Right hindlimb (tissue), 1 donor: ENCODE measurements at regions not wholly inside any gene's neighbourhood (a gene's known extent, or its start where the extent isn't known, plus 50 kb on each side); places are given as distances from the start of the nearest gene placed in this dataset.

Experiments
- DNase-seq: peaks from one replicate; pipeline ENCODE4 v3.0.0-alpha.2; 2018

GRCh38 chr3:157700405-157700804 lies 197.2 kb upstream of the VEPH1 start:
- no peak for DNase-seq

DNA sequence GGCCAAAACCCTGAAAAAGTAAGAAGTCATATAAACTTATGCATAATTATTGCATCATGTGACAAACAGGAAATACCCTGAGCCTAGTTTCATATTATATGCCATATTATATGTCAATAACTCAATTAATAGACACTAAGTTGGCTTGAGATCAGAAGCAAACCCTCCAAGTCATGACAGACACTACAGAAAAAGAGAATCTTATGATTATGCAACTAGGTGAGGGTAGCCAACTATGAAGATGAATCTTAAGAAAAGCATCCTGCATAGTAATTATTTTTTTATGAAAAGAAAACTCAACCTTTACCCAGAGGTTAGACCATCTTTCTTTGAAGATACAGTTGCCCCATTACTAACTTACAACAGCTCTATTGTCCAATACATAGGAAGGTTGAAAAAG lies 192.4 kb upstream of the VEPH1 start:
- no peak for DNase-seq

DNA sequence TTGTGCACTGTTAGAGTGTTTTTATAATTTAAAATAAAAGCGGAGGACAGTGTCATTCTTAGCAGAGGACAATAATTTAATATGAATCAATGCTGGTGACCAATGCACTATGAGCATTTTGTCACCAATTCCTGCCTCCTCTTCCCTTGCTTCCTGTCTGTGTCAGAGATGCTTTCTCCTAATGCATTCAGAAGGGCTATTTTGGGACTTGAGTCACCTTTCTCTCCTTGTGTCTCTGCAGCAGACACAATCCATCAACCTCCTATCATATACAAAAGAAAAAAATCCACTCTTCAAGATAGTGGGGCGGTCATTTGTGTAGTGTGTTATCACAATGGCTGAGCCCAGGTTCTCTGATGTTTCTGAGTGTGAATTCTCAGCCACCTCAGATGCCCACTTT lies 191.9 kb upstream of the VEPH1 start:
- DNase-seq: no peak

- no peak for DNase-seq
Measured at GRCh38 chr3:157693762-157694161, 190.5 kb upstream of the VEPH1 start.

GRCh38 chr3:157692468-157692867 lies 189.3 kb upstream of the VEPH1 start:
- DNase-seq: no peak

DNA sequence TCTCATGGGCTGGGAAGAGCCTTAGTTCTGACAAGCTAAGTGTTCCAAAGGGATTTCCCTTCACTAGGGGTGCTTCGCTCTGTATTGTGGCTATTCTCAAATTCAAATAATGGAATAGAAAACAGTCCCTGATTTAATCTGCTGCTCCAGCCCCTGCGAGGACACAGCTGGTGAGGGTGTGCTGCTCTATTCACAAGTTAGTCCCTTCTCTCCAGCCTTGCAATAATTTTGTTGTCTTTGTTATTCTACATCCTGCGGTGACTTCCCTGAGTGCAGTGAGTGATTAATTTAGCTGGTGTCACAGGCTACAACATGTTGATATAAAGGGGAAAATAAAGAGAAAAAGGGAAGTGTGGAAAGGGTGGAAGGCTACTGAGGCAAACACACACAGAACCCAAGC lies 180.5 kb upstream of the VEPH1 start:
- no peak for DNase-seq

- no peak for DNase-seq
Measured at GRCh38 chr3:157672061-157672460, 168.8 kb upstream of the VEPH1 start.

DNA sequence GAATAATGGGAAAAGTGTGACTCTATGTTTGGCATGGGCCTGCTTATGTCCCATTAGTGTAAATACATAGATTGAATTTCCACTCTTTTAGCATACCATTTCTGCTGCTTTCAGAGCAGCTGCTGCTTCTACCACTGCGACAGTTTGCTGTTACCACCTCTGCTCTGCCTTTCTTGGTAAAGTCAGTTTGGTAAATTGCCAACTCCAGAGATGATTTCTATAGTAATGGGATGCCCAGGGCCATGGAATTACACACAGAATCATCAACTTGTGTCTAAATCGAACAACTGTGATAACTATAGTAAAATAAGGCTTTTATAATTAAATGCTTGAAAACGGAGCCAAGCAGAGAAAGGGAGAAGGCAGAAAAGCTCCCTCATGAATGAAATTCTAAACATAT lies 168.4 kb upstream of the VEPH1 start:
- no peak for DNase-seq

DNA sequence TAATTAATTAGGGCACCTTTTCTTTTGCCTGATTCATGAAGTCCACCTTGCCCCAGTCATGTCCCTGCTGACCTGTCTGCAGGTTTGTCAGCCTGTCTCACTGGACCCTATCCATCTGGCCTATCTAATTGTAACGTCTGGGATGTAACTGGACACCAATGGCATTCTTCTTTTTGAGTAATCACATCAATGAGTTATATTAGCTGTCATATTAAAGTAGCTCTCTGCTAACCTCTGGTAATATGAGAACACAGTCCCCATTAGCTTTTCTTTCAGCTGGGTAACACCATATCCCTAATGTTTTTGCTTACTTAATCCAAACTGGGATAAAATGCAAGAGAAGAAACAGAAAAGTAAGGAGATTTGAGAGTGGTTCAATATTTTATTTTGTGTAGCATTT lies 166.2 kb upstream of the VEPH1 start:
- DNase-seq: no peak

GRCh38 chr3:157667493-157667892 lies 164.3 kb upstream of the VEPH1 start:
- no peak for DNase-seq

- DNase-seq: no peak
Measured at GRCh38 chr3:157662171-157662570, 159.0 kb upstream of the VEPH1 start.

DNA sequence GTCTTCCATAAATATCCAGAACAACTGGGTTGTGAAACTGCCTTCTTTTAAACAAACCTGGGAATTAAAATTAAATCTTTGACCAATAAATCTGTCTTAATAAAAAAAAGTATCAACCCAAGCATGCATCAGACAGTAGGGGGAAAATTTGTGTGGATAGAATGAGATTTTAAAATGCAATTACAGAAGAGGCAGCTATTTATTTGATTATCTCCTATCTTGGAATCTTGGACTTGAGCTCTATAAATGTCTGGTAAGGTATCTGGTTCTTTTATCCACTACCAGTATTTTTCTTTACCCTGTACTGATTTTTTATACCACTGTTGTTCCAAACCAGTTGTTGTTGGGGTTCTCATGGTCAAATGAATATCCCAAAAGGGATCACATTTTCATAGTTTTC lies 157.6 kb upstream of the VEPH1 start:
- no peak for DNase-seq

- peak; percentile 29 for DNase-seq
Measured at GRCh38 chr3:157652366-157652765, 149.2 kb upstream of the VEPH1 start.

GRCh38 chr3:157650699-157651098 lies 147.5 kb upstream of the VEPH1 start:
- no peak for DNase-seq

DNA sequence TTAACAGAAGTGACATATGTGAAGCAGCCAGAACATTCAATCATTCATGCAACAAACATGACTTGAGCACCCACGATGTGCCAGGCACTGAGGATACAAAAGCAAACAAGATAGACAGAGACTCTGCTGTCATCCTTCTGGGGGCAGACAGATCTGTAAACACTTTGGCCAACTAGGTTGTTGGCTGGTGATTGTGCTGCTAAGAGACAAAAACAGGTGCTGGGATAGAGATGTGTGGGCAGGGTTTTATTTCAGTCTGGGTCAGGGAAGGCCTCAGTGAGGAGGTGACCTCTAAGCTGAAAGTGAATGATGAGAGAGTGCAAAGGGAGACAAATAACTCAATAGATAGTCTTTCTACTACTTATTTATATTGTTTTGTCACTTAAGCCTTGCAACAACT lies 147.0 kb upstream of the VEPH1 start:
- DNase-seq: no peak

DNA sequence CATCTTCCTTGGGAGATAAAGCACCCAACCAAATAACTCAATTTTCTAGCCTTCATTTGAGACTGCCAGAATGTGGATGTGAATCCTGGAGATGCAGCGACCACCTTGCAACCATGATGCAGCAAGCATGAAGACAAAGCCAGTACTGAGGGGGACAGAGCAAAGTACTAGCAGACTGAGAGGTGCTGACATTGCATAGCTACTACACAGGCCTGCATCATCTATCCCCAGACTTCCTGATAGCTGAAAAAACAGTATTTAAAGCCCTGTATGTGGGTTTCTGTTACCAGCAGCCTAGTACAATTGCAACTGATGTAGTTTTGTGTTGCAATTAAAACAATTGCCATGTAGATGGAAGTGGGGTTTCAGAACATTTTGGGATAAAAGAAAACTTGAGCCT lies 146.3 kb upstream of the VEPH1 start:
- no peak for DNase-seq

GRCh38 chr3:157647820-157648219 lies 144.6 kb upstream of the VEPH1 start:
- DNase-seq: no peak

DNA sequence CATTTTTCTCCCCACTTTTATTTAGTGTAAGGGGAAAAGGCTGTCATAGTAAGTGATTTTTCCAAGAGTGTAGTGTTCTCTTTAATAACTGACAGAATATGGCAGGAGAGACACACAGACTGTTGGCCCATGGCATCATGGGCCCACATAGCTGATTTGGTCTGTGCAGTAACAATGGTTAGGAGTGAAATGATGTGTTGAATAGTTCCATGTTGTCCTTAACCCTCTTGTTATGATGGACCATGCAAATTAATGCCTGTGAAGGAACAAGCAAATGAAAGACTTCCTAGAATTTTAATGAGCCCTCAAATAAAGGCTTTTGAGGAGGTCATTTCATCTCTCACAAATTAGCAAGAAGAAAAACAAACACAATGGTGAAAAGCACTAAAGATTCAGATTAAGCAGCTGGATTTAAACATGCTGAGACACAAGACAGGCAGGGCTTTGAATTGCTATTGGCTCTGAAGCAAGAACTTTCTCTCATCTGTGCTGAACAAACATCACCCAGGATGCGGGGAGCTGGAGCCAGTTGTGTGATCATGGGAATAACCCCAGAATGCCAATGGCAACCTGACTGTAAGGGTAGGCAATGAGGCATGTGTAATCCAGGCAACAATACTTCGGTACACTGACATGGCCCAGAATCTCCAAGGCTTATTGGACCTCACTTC lies 136.7 kb upstream of the VEPH1 start:
- no peak for DNase-seq

- no peak for DNase-seq
Measured at GRCh38 chr3:157637866-157638265, 134.7 kb upstream of the VEPH1 start.

- DNase-seq: no peak
Measured at GRCh38 chr3:157633241-157633640, 130.0 kb upstream of the VEPH1 start.

DNA sequence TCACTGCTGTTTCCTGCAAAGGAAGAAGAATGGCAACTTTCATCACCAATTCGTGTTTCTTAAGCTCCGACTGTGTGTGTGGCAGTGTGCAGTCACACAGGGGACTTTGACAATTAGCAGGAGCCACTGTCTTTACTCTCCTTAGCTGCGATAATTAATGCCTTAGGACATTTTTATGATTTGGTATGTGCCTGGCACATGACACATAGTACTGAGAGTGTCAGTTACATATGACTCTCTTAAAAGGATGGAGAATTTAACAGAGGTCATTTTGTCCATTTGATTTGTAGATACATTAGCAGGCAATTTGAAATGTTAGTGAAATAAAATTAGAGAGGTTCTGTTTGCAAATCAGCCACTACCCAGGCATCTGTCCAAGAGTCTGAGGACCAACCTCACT lies 128.9 kb upstream of the VEPH1 start:
- DNase-seq: no peak

DNA sequence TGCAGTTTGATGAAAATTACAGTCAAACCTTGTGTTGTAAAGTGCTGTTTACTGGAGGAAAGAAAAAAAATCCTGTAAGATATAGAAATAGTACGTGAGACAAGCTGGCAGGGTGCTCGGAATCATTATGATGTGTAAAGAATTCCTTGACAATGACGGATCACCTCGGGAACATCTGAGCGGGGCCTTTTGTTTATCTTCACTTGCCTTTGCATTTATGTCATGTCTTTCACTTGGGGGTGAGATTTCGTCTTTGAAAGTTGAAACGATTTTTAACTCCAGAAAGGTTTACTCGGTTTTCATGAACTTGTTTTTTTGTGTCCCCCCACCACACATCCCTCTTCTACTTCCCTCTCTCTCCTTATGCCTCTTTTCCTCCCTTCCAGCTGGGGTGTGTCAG lies 128.3 kb upstream of the VEPH1 start:
- no peak for DNase-seq

DNA sequence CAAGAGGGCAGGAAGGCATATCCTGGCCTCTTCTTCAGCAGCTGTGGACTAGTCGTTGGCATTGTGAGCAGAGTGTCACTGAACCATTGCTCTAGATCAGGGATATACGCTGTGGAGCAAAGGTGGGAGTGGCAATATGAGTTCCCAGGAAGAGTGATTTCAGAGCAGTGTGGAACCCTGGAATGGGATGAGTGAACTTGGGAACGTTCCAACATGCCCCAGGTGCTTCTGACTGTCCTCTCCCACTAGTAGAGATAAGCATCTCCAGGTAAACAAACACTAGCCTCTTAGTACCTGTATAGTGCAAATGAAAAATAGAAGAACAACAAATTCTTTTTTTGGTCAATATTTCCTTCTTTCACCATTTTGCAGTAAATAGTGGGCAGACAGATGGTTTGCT lies 123.6 kb upstream of the VEPH1 start:
- DNase-seq: no peak

DNA sequence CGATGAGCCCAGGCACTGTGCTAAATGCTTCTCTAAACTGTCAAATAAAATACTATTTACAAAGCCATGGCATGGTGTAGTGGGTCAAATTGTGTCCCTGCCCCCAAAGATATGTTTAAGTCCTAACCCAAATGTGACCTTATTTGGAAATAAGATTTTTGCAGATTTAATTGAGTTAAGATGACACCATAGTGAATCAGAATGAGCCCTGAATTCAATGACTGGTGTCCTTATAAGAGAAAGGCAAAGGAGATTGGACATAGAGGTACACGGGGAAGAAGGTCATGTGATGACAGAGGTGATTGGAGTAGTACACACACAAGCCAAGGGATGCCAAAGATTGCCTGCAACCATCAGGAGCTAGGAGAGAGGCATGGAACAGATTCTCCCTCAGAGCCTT lies 121.6 kb upstream of the VEPH1 start:
- DNase-seq: no peak

- no peak for DNase-seq
Measured at GRCh38 chr3:157618886-157619285, 115.7 kb upstream of the VEPH1 start.
